HepG2 (cell line): ENCODE measurements at regions not wholly inside any gene's neighbourhood (a gene's known extent, or its start where the extent isn't known, plus 50 kb on each side); places are given as distances from the start of the nearest gene placed in this dataset.

Experiments
- ATAC-seq: fragments of 200-7000 bp; cut with Tn5 transposase; 3 replicates; pipeline ENCODE4 v1.9.1; 2020; ENCODE audit warnings: mild to moderate bottlenecking, moderate library complexity
- BruUV-seq: library from RNA; stranded (reverse); fragments of 400-500 nt; replicated peaks from 2 replicates; lab custom pipeline; 2021; lab: Mats Ljungman, UMichigan
- CTCF ChIA-PET: fragments of 300-600 bp; formaldehyde crosslinking; extraction: SDS; loops from one replicate; lab custom pipeline; 2021; ENCODE audit warnings: low total read pairs, inconsistent platforms, low intra/inter-chr PET ratio; lab: Yijun Ruan, JAX
- POLR2A ChIA-PET: fragments of 350-600 bp; sonication (Branson Sonifier 250); formaldehyde crosslinking; loops from one replicate; lab custom pipeline; 2020; ENCODE audit warnings: antibody characterized with exemption, inconsistent platforms; lab: Yijun Ruan, JAX
- DNase-seq: peaks from one replicate; pipeline ENCODE4 v3.0.0-alpha.2; 2015; ENCODE audit warnings: low spot score
- FAIRE-seq: peaks from 3 replicates; lab custom pipeline; 2011; peaks lifted over from hg19 to GRCh38; lab: Jason Lieb, UNC
- H2AFZ ChIP-seq: one replicate; pipeline ENCODE4 v1.6.1; 2011; ENCODE audit warnings: low read length, inconsistent platforms
- H3K27ac ChIP-seq: fragments of 300-600 bp; 3 replicates; pipeline ENCODE4 v1.8.0; 2011; ENCODE audit warnings: mixed run types, mild to moderate bottlenecking, mixed read lengths, low read length, inconsistent platforms; ENCODE audit not compliant: insufficient read depth; ENCODE audit errors: extremely low read length
- H3K27me3 ChIP-seq, 2 experiments: fragments of 200-600 bp in 1 of 2; 2 replicates in 1 of 2; 3 replicates in 1 of 2; pipeline versions ENCODE4 v1.6.0 to v1.8.0; 2011; ENCODE audit warnings: low read length in 2 of 2, mild to moderate bottlenecking in 2 of 2, moderate library complexity in 2 of 2, inconsistent platforms in 1 of 2; ENCODE audit not compliant: insufficient read depth in 2 of 2, control insufficient read depth in 1 of 2
- H3K36me3 ChIP-seq, 2 experiments: fragments of 200-600 bp in 1 of 2; replicated peaks in 1 of 2; 2 replicates in 1 of 2; 3 replicates in 1 of 2; pipeline versions ENCODE4 v1.5.1 to v1.8.0; 2011; ENCODE audit warnings: low read length in 2 of 2, inconsistent platforms in 1 of 2; ENCODE audit not compliant: insufficient read depth in 2 of 2, control insufficient read depth in 1 of 2
- H3K4me1 ChIP-seq: 2 replicates; pipeline ENCODE4 v1.5.1; 2012; ENCODE audit warnings: low read length, inconsistent platforms; ENCODE audit not compliant: insufficient read depth
- H3K4me2 ChIP-seq: 2 replicates; pipeline ENCODE4 v1.6.0; 2011; ENCODE audit warnings: low read depth, low read length, inconsistent platforms
- H3K4me3 ChIP-seq, 3 experiments: fragments of 200-600 bp in 1 of 3; sonication (generic), shearing (Covaris generic) in 1 of 3; replicated peaks in 1 of 3; 2 replicates each; pipeline ENCODE4 v1.5.1; 2011 to 2016; ENCODE audit warnings: low read length in 3 of 3, inconsistent platforms in 2 of 3, low read depth in 2 of 3, mild to moderate bottlenecking in 2 of 3, control low read depth in 1 of 3, mixed read lengths in 1 of 3; ENCODE audit not compliant: insufficient read depth in 1 of 3
- H3K79me2 ChIP-seq: one replicate; pipeline ENCODE4 v1.6.1; 2011; ENCODE audit warnings: low read length, inconsistent platforms; ENCODE audit not compliant: insufficient read depth
- H3K9ac ChIP-seq: 2 replicates; pipeline ENCODE4 v1.6.0; 2011; ENCODE audit warnings: mild to moderate bottlenecking, low read depth, low read length, inconsistent platforms; ENCODE audit not compliant: insufficient read depth
- H3K9me3 ChIP-seq: 2 replicates; pipeline ENCODE4 v1.5.1; 2012; ENCODE audit warnings: mild to moderate bottlenecking, low read length
- H4K20me1 ChIP-seq: 2 replicates; pipeline ENCODE4 v1.6.0; 2011; ENCODE audit warnings: inconsistent platforms, mild to moderate bottlenecking, low read length, moderate library complexity; ENCODE audit not compliant: insufficient read depth
- ARNT ChIP-seq: fragments of 450-650 bp; IDR thresholded peaks from 2 replicates; pipeline ENCODE4 v1.6.1; 2017
- BCL6 ChIP-seq: IDR thresholded peaks from 2 replicates; pipeline ENCODE4 v1.6.1; 2016; ENCODE audit warnings: missing genetic modification reagents, missing compliant biosample characterization
- BORCS8-MEF2B ChIP-seq: sonication (generic); formaldehyde crosslinking; IDR thresholded peaks from 2 replicates; pipeline ENCODE4 v1.8.0; 2022; ENCODE audit warnings: mild to moderate bottlenecking, missing genetic modification reagents
- CEBPB ChIP-seq: IDR thresholded peaks from 2 replicates; pipeline ENCODE4 v1.6.1; 2011; ENCODE audit warnings: low read depth, low read length, improper control_type of control experiment, borderline replicate concordance
- GZF1 ChIP-seq: sonication (generic); formaldehyde crosslinking; IDR thresholded peaks from 2 replicates; pipeline ENCODE4 v1.5.1; 2020; ENCODE audit warnings: mild to moderate bottlenecking, missing genetic modification reagents
- KLF6 ChIP-seq: IDR thresholded peaks from 2 replicates; pipeline ENCODE4 v1.8.0; 2016; ENCODE audit warnings: missing biosample characterization, missing genetic modification reagents
- NCOR1 ChIP-seq: fragments of 200-600 bp; sonication (generic); IDR thresholded peaks from 2 replicates; pipeline ENCODE4 v1.7.0; 2017; ENCODE audit warnings: antibody characterized with exemption, low read length, borderline replicate concordance
- RBM22 ChIP-seq: fragments of 200-400 bp; formaldehyde crosslinking; optimal IDR thresholded peaks from 2 replicates; pipeline ENCODE3; 2017; ENCODE audit warnings: mild to moderate bottlenecking, low read length, moderate library complexity
- SATB2 ChIP-seq: sonication (generic); formaldehyde crosslinking; IDR thresholded peaks from 2 replicates; pipeline ENCODE4 v1.5.0; 2020; ENCODE audit warnings: missing genetic modification reagents
- ZNF251 ChIP-seq: sonication (generic); formaldehyde crosslinking; IDR thresholded peaks from 2 replicates; pipeline ENCODE4 v1.9.0; 2021; ENCODE audit warnings: mild to moderate bottlenecking, missing genetic modification reagents
- ZNF83 ChIP-seq: sonication (generic); formaldehyde crosslinking; IDR thresholded peaks from 2 replicates; pipeline ENCODE4 v1.4.0; 2020; ENCODE audit warnings: missing genetic modification reagents, mild to moderate bottlenecking, borderline replicate concordance
- WGBS: methylation state at CpG from one replicate; pipeline ENCODE4 v1.1.6; 2017; ENCODE audit warnings: low lambda C conversion rate; 5-methylcytosine and 5-hydroxymethylcytosine counted together
- in situ Hi-C: cut with HindIII; loops from 2 replicates; pipeline ENCODE4 v1.10.0; 2017; ENCODE audit warnings: low pct_unique_long_range_greater_than_20kb; ENCODE audit not compliant: extremely low pct_ligation_motif_present
- intact Hi-C: fragments of 100-400 bp; cut with micrococcal nuclease; formaldehyde crosslinking; loops from one replicate; pipeline ENCODE4 v1.10.0; 2022; ENCODE audit not compliant: unreplicated experiment
- TF ChIP-seq, protein P1 (sequence below): sonication (generic); formaldehyde crosslinking; IDR thresholded peaks from 2 replicates; pipeline ENCODE4 v1.8.1; 2023; ENCODE audit warnings: mild to moderate bottlenecking, missing genetic modification reagents
- TF ChIP-seq, protein P2 (sequence below): sonication (generic); formaldehyde crosslinking; IDR thresholded peaks from 2 replicates; pipeline ENCODE4 v1.8.0; 2022; ENCODE audit warnings: missing genetic modification reagents, mild to moderate bottlenecking, inconsistent platforms, borderline replicate concordance
- TF ChIP-seq, protein P3 (sequence below): IDR thresholded peaks from 2 replicates; pipeline ENCODE4 v1.6.1; 2016; ENCODE audit warnings: control low read depth

DNA sequence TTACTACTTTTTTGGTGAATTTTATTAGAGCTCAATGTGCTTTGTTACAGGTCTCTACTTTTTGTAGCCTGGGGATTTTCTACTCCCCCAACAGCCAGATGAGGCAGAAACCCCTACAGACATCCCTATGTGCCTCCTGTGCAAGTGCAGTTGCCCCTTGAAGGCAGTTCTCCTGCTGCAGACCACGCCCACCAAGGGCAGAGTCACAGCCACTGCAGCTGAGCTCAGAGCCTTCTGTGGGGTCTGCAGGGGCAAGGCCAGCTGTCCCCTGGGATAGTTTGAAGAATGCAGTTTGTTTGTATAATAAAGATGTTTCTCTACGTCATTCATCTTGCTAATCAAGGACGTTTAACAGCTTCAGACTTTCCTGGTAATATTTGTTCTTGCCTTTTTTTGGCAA is 76.8 kb downstream of the NPAP1 start:
- H3K4me1 ChIP-seq = no peaks in the 10 kb centered on the region
- in situ Hi-C loops = no loop called here
- H3K27me3 ChIP-seq = no peaks in the 10 kb centered on the region
- H3K9me3 ChIP-seq = peaks cover 81% of the 10 kb centered on the region
- TF ChIP-seq, protein P1, sequence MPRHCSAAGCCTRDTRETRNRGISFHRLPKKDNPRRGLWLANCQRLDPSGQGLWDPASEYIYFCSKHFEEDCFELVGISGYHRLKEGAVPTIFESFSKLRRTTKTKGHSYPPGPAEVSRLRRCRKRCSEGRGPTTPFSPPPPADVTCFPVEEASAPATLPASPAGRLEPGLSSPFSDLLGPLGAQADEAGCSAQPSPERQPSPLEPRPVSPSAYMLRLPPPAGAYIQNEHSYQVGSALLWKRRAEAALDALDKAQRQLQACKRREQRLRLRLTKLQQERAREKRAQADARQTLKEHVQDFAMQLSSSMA (CRISPR knock-in tag) = no peak
- no peak for TF ChIP-seq KLF6 (CRISPR knock-in tag)
- TF ChIP-seq BORCS8-MEF2B (CRISPR knock-in tag) = no peak
- no peak for TF ChIP-seq ZNF251 (CRISPR knock-in tag)
- no peak for TF ChIP-seq NCOR1
- no peak for TF ChIP-seq GZF1
- TF ChIP-seq, protein P2, sequence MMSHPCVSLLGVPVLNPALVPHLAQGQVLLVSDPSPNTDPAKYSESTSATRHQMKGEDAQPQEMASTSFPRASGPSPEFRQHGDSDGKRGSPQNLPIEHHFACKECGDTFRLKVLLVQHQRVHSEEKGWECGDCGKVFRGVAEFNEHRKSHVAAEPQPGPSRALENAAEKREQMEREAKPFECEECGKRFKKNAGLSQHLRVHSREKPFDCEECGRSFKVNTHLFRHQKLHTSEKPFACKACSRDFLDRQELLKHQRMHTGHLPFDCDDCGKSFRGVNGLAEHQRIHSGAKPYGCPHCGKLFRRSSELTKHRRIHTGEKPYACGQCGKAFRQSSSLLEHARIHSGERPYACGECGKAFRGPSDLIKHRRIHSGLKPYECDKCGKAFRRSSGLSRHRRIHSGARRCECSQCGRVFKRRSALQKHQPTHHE (CRISPR knock-in tag) = no peak
- TF ChIP-seq SATB2 = no peak
- TF ChIP-seq, protein P3, sequence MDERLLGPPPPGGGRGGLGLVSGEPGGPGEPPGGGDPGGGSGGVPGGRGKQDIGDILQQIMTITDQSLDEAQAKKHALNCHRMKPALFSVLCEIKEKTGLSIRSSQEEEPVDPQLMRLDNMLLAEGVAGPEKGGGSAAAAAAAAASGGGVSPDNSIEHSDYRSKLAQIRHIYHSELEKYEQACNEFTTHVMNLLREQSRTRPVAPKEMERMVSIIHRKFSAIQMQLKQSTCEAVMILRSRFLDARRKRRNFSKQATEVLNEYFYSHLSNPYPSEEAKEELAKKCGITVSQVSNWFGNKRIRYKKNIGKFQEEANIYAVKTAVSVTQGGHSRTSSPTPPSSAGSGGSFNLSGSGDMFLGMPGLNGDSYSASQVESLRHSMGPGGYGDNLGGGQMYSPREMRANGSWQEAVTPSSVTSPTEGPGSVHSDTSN (CRISPR knock-in tag) = no peak
- no peak for TF ChIP-seq ZNF83 (CRISPR knock-in tag)
- TF ChIP-seq ARNT = no peak
- TF ChIP-seq BCL6 (CRISPR knock-in tag) = no peak
- TF ChIP-seq CEBPB = no peak
- TF ChIP-seq RBM22 = no peak
- no peak overlapping the region for H3K9ac ChIP-seq
- H2AFZ ChIP-seq = no peak overlapping the region
- BruUV-seq = no TSS peak
- H4K20me1 ChIP-seq = no peaks in the 10 kb centered on the region
- no peak overlapping the region for H3K4me3 ChIP-seq
- FAIRE-seq (no peak), ATAC-seq (no peak), DNase-seq (no peak)
- no peak overlapping the region for H3K27ac ChIP-seq
- H3K4me2 ChIP-seq = no peak overlapping the region
- WGBS = 0% methylated on average over 3 of the region's 3 CpGs
- intact Hi-C loops = no loop called here
- POLR2A ChIA-PET = no interaction called here
- no peaks in the 10 kb centered on the region for H3K79me2 ChIP-seq
- CTCF ChIA-PET = no interaction called here
- no peaks in the 10 kb centered on the region for H3K36me3 ChIP-seq
